Activated naive CD4-positive, alpha-beta T cell treated with anti-CD3 and anti-CD28 coated beads, Interleukin-2, amount 10 ng/mL, durations not matched to agents 7 days and 5 days (primary cell): ENCODE measurements at regions not wholly inside any gene's neighbourhood (a gene's known extent, or its start where the extent isn't known, plus 50 kb on each side); places are given as distances from the start of the nearest gene placed in this dataset.

Experiments
- CTCF ChIA-PET: fragments of 350-600 bp; sonication (Branson Sonifier 250); formaldehyde crosslinking; loops from one replicate; lab custom pipeline; 2021; ENCODE audit warnings: antibody characterized with exemption; lab: Charles Lee
- DNase-seq: peaks from one replicate; pipeline ENCODE4 v3.0.0-alpha.2; 2020
- H3K27ac Mint-ChIP-seq: one replicate; pipeline ENCODE4 v1.8.0; 2021; ENCODE audit warnings: mild to moderate bottlenecking, moderate library complexity, mixed read lengths
- H3K27me3 Mint-ChIP-seq: one replicate; pipeline ENCODE4 v1.8.0; 2021; ENCODE audit warnings: mild to moderate bottlenecking, mixed read lengths
- H3K36me3 Mint-ChIP-seq: one replicate; pipeline ENCODE4 v1.8.0; 2021; ENCODE audit warnings: mixed read lengths
- H3K4me1 Mint-ChIP-seq: one replicate; pipeline ENCODE4 v1.8.0; 2021; ENCODE audit warnings: mixed read lengths
- H3K4me3 Mint-ChIP-seq: one replicate; pipeline ENCODE4 v1.8.0; 2021; ENCODE audit warnings: mild to moderate bottlenecking, moderate library complexity, mixed read lengths
- H3K9me3 Mint-ChIP-seq: one replicate; pipeline ENCODE4 v1.8.0; 2021; ENCODE audit warnings: mixed read lengths

GRCh38 chr1:81681114-81681513, 119.6 kb upstream of the ADGRL2 start:
- H3K27ac Mint-ChIP-seq = no peak overlapping the region
- no peak for DNase-seq
- CTCF ChIA-PET = no interaction called here
- peaks cover 10% of the 10 kb centered on the region for H3K9me3 Mint-ChIP-seq
- H3K27me3 Mint-ChIP-seq = no peaks in the 10 kb centered on the region
- no peaks in the 10 kb centered on the region for H3K4me1 Mint-ChIP-seq
- H3K4me3 Mint-ChIP-seq = no peak overlapping the region
- H3K36me3 Mint-ChIP-seq = no peaks in the 10 kb centered on the region

- H3K36me3 Mint-ChIP-seq = no peaks in the 10 kb centered on the region
- no peaks in the 10 kb centered on the region for H3K27me3 Mint-ChIP-seq
- no peaks in the 10 kb centered on the region for H3K4me1 Mint-ChIP-seq
- H3K4me3 Mint-ChIP-seq = no peak overlapping the region
- CTCF ChIA-PET = no interaction called here
- no peak overlapping the region for H3K27ac Mint-ChIP-seq
- H3K9me3 Mint-ChIP-seq = peaks cover 8% of the 10 kb centered on the region
- DNase-seq = no peak
These were observed 120.8 kb upstream of the ADGRL2 start for GRCh38 chr1:81679942-81680341.

GRCh38 chr1:81678779-81679178, 122.0 kb upstream of the ADGRL2 start:
- H3K9me3 Mint-ChIP-seq = peaks cover 5% of the 10 kb centered on the region
- H3K36me3 Mint-ChIP-seq = no peaks in the 10 kb centered on the region
- H3K4me1 Mint-ChIP-seq = no peaks in the 10 kb centered on the region
- H3K4me3 Mint-ChIP-seq = no peak overlapping the region
- CTCF ChIA-PET = no interaction called here
- H3K27me3 Mint-ChIP-seq = no peaks in the 10 kb centered on the region
- DNase-seq = no peak
- no peak overlapping the region for H3K27ac Mint-ChIP-seq

GRCh38 chr1:81672766-81673165, 128.0 kb upstream of the ADGRL2 start:
- Mint-ChIP-seq H3K4me3 (no peak overlapping the region), H3K4me1 (no peaks in the 10 kb centered on the region), H3K27ac (no peak overlapping the region), H3K27me3 (no peaks in the 10 kb centered on the region), H3K9me3 (peaks cover 2% of the 10 kb centered on the region), H3K36me3 (no peaks in the 10 kb centered on the region)
- DNase-seq = no peak
- CTCF ChIA-PET = no interaction called here

DNA sequence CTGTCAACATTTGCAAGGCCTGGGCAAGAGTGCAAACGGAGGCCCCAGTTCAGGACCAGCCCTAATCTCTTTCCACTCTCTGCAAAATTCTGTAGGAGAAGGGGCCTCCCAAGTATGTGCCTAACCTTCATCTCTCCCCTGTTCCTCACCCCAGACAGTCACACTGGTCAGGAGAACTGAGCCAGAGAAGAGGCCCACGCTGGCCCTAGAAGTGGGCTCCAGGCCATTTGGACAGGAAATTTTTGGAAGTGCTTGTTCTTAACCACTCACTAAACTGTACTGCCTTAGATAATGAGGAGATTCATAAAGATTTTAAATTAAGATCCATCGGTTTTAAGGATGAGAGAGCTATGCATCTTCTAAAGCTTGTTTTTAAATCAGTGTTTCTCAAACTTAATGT, 129.7 kb upstream of the ADGRL2 start:
- DNase-seq = no peak
- no peaks in the 10 kb centered on the region for H3K27me3 Mint-ChIP-seq
- no peaks in the 10 kb centered on the region for H3K4me1 Mint-ChIP-seq
- no peak overlapping the region for H3K4me3 Mint-ChIP-seq
- H3K9me3 Mint-ChIP-seq = no peaks in the 10 kb centered on the region
- no peaks in the 10 kb centered on the region for H3K36me3 Mint-ChIP-seq
- CTCF ChIA-PET = no interaction called here
- H3K27ac Mint-ChIP-seq = no peak overlapping the region

DNA sequence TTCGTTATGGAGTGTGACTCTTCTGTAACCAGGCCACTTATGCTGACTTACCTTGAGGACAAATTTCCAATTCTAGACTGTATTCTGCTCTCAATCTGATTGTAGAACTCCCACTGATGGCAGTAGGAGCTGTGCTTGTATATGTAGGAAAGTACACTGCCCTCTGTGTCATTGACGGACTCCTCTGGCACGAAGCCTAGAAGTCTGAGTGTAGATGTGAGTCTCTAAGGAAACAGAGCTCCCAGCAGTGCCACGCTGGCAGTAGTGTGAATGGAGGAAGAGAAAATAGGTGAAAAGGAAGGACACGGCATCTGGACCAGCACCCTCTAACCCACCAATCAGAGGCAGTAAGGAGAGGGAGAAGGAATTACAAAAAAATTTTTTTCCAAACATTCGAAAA, 130.4 kb upstream of the ADGRL2 start:
- no peaks in the 10 kb centered on the region for H3K36me3 Mint-ChIP-seq
- no peaks in the 10 kb centered on the region for H3K4me1 Mint-ChIP-seq
- H3K9me3 Mint-ChIP-seq = no peaks in the 10 kb centered on the region
- H3K4me3 Mint-ChIP-seq = no peak overlapping the region
- no peak for DNase-seq
- H3K27me3 Mint-ChIP-seq = no peaks in the 10 kb centered on the region
- H3K27ac Mint-ChIP-seq = no peak overlapping the region
- CTCF ChIA-PET = no interaction called here

GRCh38 chr1:81666586-81666985, 134.1 kb upstream of the ADGRL2 start:
- H3K27ac Mint-ChIP-seq = no peak overlapping the region
- DNase-seq = no peak
- no peak overlapping the region for H3K4me3 Mint-ChIP-seq
- H3K4me1 Mint-ChIP-seq = no peaks in the 10 kb centered on the region
- H3K36me3 Mint-ChIP-seq = no peaks in the 10 kb centered on the region
- CTCF ChIA-PET = no interaction called here
- H3K27me3 Mint-ChIP-seq = no peaks in the 10 kb centered on the region
- H3K9me3 Mint-ChIP-seq = no peaks in the 10 kb centered on the region

DNA sequence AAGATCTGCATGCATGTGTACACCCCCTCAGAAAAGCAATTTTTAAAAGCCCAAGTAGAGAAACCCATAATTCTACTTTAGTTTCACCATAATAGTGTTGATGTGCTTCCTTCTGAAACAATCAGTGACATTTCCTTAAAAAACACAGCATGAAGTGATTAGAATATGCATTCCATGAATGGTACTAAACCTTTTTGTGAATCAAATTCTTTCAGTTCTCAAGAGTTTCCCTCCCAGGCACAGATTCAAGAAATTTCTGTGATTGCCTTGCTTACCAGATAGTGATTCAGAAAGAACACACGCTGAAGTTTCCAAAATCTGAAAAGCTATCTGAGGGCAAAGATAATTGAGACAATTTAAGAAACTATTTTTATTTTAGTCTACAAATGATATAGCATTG, 136.4 kb upstream of the ADGRL2 start:
- H3K4me3 Mint-ChIP-seq = no peak overlapping the region
- H3K4me1 Mint-ChIP-seq = no peaks in the 10 kb centered on the region
- H3K9me3 Mint-ChIP-seq = no peaks in the 10 kb centered on the region
- CTCF ChIA-PET = interaction anchor here (1.2 kb wide), 1 partner anchor 354 kb away, joined by 3 read pairs; no protein-coding TSS in a partner anchor
- H3K27me3 Mint-ChIP-seq = no peaks in the 10 kb centered on the region
- H3K27ac Mint-ChIP-seq = no peak overlapping the region
- H3K36me3 Mint-ChIP-seq = no peaks in the 10 kb centered on the region
- DNase-seq = no peak

- no peaks in the 10 kb centered on the region for H3K9me3 Mint-ChIP-seq
- CTCF ChIA-PET = interaction anchor here (1.2 kb wide), 1 partner anchor 352 kb away, joined by 3 read pairs; no protein-coding TSS in a partner anchor
- no peak for DNase-seq
- H3K27me3 Mint-ChIP-seq = no peaks in the 10 kb centered on the region
- H3K4me3 Mint-ChIP-seq = no peak overlapping the region
- no peak overlapping the region for H3K27ac Mint-ChIP-seq
- no peaks in the 10 kb centered on the region for H3K36me3 Mint-ChIP-seq
- no peaks in the 10 kb centered on the region for H3K4me1 Mint-ChIP-seq
These were observed 137.7 kb upstream of the ADGRL2 start for GRCh38 chr1:81662913-81663526.

GRCh38 chr1:81660286-81660685, 140.4 kb upstream of the ADGRL2 start:
- no peak overlapping the region for H3K27ac Mint-ChIP-seq
- H3K27me3 Mint-ChIP-seq = no peaks in the 10 kb centered on the region
- H3K9me3 Mint-ChIP-seq = peaks cover 5% of the 10 kb centered on the region
- no peak overlapping the region for H3K4me3 Mint-ChIP-seq
- H3K36me3 Mint-ChIP-seq = no peaks in the 10 kb centered on the region
- no peak for DNase-seq
- H3K4me1 Mint-ChIP-seq = no peaks in the 10 kb centered on the region
- CTCF ChIA-PET = no interaction called here

DNA sequence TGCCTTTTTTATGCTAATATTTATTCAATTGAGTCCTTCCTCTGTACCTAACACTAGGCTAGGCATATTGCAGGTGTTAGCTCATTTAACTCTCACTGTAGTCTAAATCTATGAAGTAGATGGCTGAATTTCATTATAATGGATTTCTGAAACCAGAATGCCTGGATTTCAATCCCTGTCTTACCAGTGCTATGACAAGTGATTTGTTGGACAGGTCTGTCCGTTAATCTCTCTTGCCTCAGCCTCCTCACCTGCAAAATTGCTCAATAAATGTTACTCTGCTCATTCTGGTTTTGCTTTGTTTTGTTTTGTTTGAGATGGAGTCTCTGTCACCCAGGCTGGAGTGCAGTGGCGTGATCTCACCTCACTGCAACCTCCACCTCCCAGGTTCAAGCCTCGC, 146.1 kb upstream of the ADGRL2 start:
- no peaks in the 10 kb centered on the region for H3K4me1 Mint-ChIP-seq
- CTCF ChIA-PET = no interaction called here
- no peak overlapping the region for H3K27ac Mint-ChIP-seq
- H3K4me3 Mint-ChIP-seq = no peak overlapping the region
- no peaks in the 10 kb centered on the region for H3K36me3 Mint-ChIP-seq
- peaks cover 5% of the 10 kb centered on the region for H3K9me3 Mint-ChIP-seq
- no peaks in the 10 kb centered on the region for H3K27me3 Mint-ChIP-seq
- no peak for DNase-seq

DNA sequence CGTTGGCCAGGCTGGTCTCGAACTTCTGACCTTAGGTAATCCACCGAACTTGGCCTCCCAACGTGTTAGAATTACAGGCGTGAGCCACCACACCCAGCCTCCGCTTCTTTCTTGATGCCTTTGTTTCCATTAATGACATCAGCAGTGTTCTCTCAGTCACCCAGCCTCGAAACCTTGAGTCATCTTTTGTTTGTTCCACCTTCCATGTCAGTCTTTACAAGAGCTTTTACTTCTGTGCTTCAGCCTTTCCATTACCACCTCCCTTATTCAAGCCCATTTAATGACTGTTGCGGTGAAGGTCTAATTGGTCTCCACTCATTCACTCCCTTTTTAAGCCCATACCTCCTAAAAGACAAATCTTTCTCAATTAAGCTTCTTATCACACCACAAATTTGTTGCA, 146.6 kb upstream of the ADGRL2 start:
- H3K27me3 Mint-ChIP-seq = no peaks in the 10 kb centered on the region
- peaks cover 5% of the 10 kb centered on the region for H3K9me3 Mint-ChIP-seq
- H3K27ac Mint-ChIP-seq = no peak overlapping the region
- H3K4me3 Mint-ChIP-seq = no peak overlapping the region
- H3K4me1 Mint-ChIP-seq = no peaks in the 10 kb centered on the region
- CTCF ChIA-PET = no interaction called here
- H3K36me3 Mint-ChIP-seq = no peaks in the 10 kb centered on the region
- DNase-seq = no peak

DNA sequence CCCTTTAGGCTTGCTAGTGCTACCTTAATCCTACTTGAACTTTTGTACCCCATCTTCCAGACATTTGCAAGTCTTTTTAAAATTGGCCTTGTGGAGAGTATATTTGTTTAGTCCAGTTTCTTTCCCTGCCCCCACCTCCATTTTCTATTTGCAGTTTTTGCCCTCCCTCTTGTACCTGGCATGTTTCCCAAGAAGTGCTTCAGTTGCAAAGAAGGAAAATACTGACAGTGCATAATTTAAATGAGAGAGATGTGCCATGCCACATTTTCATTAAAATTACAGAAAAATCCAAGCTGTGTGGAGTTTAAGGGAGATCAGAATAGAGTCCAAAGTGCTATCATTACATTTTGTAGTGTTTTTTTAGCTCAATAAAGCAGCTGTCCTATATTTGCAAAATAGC, 150.0 kb upstream of the ADGRL2 start:
- CTCF ChIA-PET = no interaction called here
- Mint-ChIP-seq H3K4me3 (no peak overlapping the region), H3K4me1 (no peaks in the 10 kb centered on the region), H3K27me3 (no peaks in the 10 kb centered on the region), H3K36me3 (no peaks in the 10 kb centered on the region), H3K27ac (no peak overlapping the region), H3K9me3 (no peaks in the 10 kb centered on the region)
- no peak for DNase-seq

DNA sequence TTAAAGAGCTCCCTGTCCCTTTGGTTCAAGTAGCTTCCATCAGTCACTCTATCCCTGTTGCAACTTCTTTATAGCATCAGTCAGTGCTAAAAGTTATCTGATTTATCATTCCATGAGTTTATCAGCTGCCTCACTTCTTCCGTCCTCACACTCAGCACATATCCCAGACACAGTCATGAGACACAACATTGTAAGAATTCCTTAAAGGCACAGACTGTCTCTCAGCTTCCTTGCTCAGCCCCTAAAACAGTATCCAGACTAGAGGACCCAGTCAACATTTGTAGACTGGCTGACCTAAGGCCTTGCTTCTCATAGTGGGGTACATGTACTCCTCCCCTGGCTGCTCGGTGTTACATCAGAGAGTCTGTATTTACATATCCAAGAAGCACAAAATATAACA, 164.9 kb upstream of the ADGRL2 start:
- no peak for DNase-seq
- H3K36me3 Mint-ChIP-seq = no peaks in the 10 kb centered on the region
- no peaks in the 10 kb centered on the region for H3K4me1 Mint-ChIP-seq
- no peak overlapping the region for H3K27ac Mint-ChIP-seq
- CTCF ChIA-PET = no interaction called here
- peaks cover 3% of the 10 kb centered on the region for H3K9me3 Mint-ChIP-seq
- H3K4me3 Mint-ChIP-seq = no peak overlapping the region
- H3K27me3 Mint-ChIP-seq = no peaks in the 10 kb centered on the region

DNA sequence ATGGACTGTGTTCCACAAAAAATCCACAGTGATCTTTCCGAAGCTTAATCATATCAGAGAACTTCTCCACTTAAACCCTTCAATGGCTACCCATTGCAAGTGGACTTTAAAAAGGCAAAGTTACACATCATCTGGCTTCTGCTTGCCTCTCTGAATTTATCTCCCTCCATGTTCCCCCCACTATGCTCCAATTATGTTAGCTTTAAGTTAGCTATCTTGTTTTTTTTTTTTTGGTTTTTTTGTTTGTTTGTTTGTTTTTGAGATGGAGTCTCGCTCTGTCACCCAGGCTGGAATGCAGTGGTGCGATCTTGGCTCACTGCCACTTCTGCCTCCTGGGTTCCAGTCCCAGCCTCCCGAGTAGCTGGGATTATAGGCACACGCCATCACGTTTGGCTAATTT, 166.4 kb upstream of the ADGRL2 start:
- no peaks in the 10 kb centered on the region for H3K27me3 Mint-ChIP-seq
- H3K4me3 Mint-ChIP-seq = no peak overlapping the region
- H3K36me3 Mint-ChIP-seq = no peaks in the 10 kb centered on the region
- CTCF ChIA-PET = no interaction called here
- no peak for DNase-seq
- H3K4me1 Mint-ChIP-seq = no peaks in the 10 kb centered on the region
- H3K9me3 Mint-ChIP-seq = no peaks in the 10 kb centered on the region
- H3K27ac Mint-ChIP-seq = no peak overlapping the region

- Mint-ChIP-seq H3K36me3 (no peaks in the 10 kb centered on the region), H3K4me1 (no peaks in the 10 kb centered on the region), H3K4me3 (no peak overlapping the region), H3K27me3 (no peaks in the 10 kb centered on the region), H3K9me3 (peaks cover 8% of the 10 kb centered on the region), H3K27ac (no peak overlapping the region)
- CTCF ChIA-PET = no interaction called here
- DNase-seq = no peak
These were observed 181.6 kb upstream of the ADGRL2 start for GRCh38 chr1:81619156-81619555.
